GM23338 (cell line): ENCODE measurements at regions not wholly inside any gene's neighbourhood (a gene's known extent, or its start where the extent isn't known, plus 50 kb on each side); places are given as distances from the start of the nearest gene placed in this dataset.

Experiments used
- ATAC-seq: fragments of 200-7000 bp; cut with Tn5 transposase; 3 replicates; pipeline ENCODE4 v1.9.1; 2020
- DNase-seq: peaks from one replicate; pipeline ENCODE4 v3.0.0-alpha.2; 2015; ENCODE audit warnings: low spot score
- H2AFZ ChIP-seq: fragments of 200-600 bp; sonication (generic); 2 replicates; pipeline ENCODE4 v1.8.0; 2016; ENCODE audit warnings: antibody characterized with exemption, mild to moderate bottlenecking, moderate library complexity
- H3F3A ChIP-seq: fragments of 200-600 bp; sonication (generic); replicated peaks from 2 replicates; pipeline ENCODE4 v1.8.0; 2017; ENCODE audit warnings: antibody characterized with exemption, mixed run types, low read depth
- H3K27ac ChIP-seq: fragments of 200-600 bp; sonication (generic); 2 replicates; pipeline ENCODE4 v1.6.1; 2016; ENCODE audit warnings: low read depth
- H3K27me3 ChIP-seq: fragments of 200-600 bp; sonication (generic); 2 replicates; pipeline ENCODE4 v1.8.0; 2016; ENCODE audit warnings: mild to moderate bottlenecking, mixed run types, moderate library complexity; ENCODE audit not compliant: insufficient read depth
- H3K36me3 ChIP-seq: fragments of 200-600 bp; sonication (generic); 2 replicates; pipeline ENCODE4 v1.8.0; 2016; ENCODE audit warnings: mild to moderate bottlenecking; ENCODE audit not compliant: insufficient read depth
- H3K4me1 ChIP-seq: fragments of 200-600 bp; sonication (generic); 2 replicates; pipeline ENCODE4 v1.8.0; 2016; ENCODE audit warnings: mild to moderate bottlenecking, moderate library complexity; ENCODE audit not compliant: insufficient read depth
- H3K4me2 ChIP-seq: fragments of 200-600 bp; sonication (generic); 2 replicates; pipeline ENCODE4 v1.7.1; 2017; ENCODE audit warnings: mixed run types
- H3K4me3 ChIP-seq: fragments of 200-600 bp; sonication (generic); 2 replicates; pipeline ENCODE4 v1.6.1; 2016; ENCODE audit warnings: mixed run types
- H3K79me2 ChIP-seq: fragments of 200-600 bp; sonication (generic); replicated peaks from 2 replicates; pipeline ENCODE4 v1.8.0; 2017; ENCODE audit warnings: mild to moderate bottlenecking; ENCODE audit not compliant: insufficient read depth
- H3K9me2 ChIP-seq: fragments of 200-600 bp; sonication (generic); 2 replicates; pipeline ENCODE4 v1.8.0; 2017; ENCODE audit not compliant: insufficient read depth
- H4K20me1 ChIP-seq: fragments of 200-600 bp; sonication (generic); replicated peaks from 2 replicates; pipeline ENCODE4 v1.8.0; 2017; ENCODE audit warnings: mild to moderate bottlenecking; ENCODE audit not compliant: insufficient read depth
- H3K27ac Mint-ChIP-seq: 2 replicates; pipeline ENCODE4 v1.8.0; 2020; ENCODE audit warnings: inconsistent platforms, mild to moderate bottlenecking, moderate library complexity, mixed read lengths
- H3K27me3 Mint-ChIP-seq: 3 replicates; pipeline ENCODE4 v1.8.0; 2022; ENCODE audit warnings: low read depth, mild to moderate bottlenecking, moderate library complexity, mixed read lengths, inconsistent platforms; ENCODE audit not compliant: insufficient read depth, poor library complexity
- H3K36me3 Mint-ChIP-seq: 3 replicates; pipeline ENCODE4 v1.8.0; 2021; ENCODE audit warnings: low read depth, mild to moderate bottlenecking, inconsistent platforms, moderate library complexity, mixed read lengths
- H3K4me1 Mint-ChIP-seq: 3 replicates; pipeline ENCODE4 v1.8.0; 2020; ENCODE audit warnings: mild to moderate bottlenecking, inconsistent platforms, mixed read lengths
- H3K4me3 Mint-ChIP-seq: 3 replicates; pipeline ENCODE4 v1.8.0; 2021; ENCODE audit warnings: moderate library complexity, mild to moderate bottlenecking, inconsistent platforms, mixed read lengths
- H3K9me3 Mint-ChIP-seq: 3 replicates; pipeline ENCODE4 v1.8.0; 2020; ENCODE audit warnings: moderate library complexity, mild to moderate bottlenecking, inconsistent platforms, mixed read lengths
- CREB1 ChIP-seq: fragments of 250-450 bp; sonication (Bioruptor Pico); IDR thresholded peaks from 2 replicates; pipeline ENCODE4 v1.5.0; 2020; ENCODE audit warnings: low read depth, mild to moderate bottlenecking, moderate library complexity
- CTCF ChIP-seq, 2 experiments: fragments of 200-600 bp in 1 of 2; sonication (generic) in 1 of 2; conservative IDR thresholded peaks; 2 replicates each; pipeline versions ENCODE4 v1.5.1 to v1.6.1; 2016 to 2017; ENCODE audit warnings: antibody characterized with exemption in 2 of 2, low read depth in 2 of 2, mild to moderate bottlenecking in 2 of 2, moderate library complexity in 1 of 2
- ETS1 ChIP-seq: IDR thresholded peaks from 2 replicates; pipeline ENCODE4 v1.6.1; 2016; ENCODE audit warnings: antibody characterized with exemption
- EZH2phosphoT487 ChIP-seq: fragments of 200-600 bp; sonication (generic); IDR thresholded peaks from one replicate; pipeline ENCODE4 v1.8.1; 2018; ENCODE audit warnings: antibody characterized with exemption; ENCODE audit not compliant: unreplicated experiment
- JUNB ChIP-seq: IDR thresholded peaks from one replicate; pipeline ENCODE4 v1.6.1; 2016; ENCODE audit warnings: antibody characterized with exemption; ENCODE audit not compliant: unreplicated experiment
- NANOG ChIP-seq: IDR thresholded peaks from 2 replicates; pipeline ENCODE4 v1.6.1; 2016; ENCODE audit warnings: antibody characterized with exemption, borderline replicate concordance
- POLR2AphosphoS5 ChIP-seq: IDR thresholded peaks from 2 replicates; pipeline ENCODE4 v1.6.1; 2016; ENCODE audit warnings: antibody characterized with exemption, low read depth
- REST ChIP-seq: IDR thresholded peaks from one replicate; pipeline ENCODE4 v1.6.1; 2018; ENCODE audit warnings: antibody characterized with exemption; ENCODE audit not compliant: unreplicated experiment
- STAT1 ChIP-seq: IDR thresholded peaks from one replicate; pipeline ENCODE4 v1.6.1; 2016; ENCODE audit warnings: antibody characterized with exemption; ENCODE audit not compliant: unreplicated experiment
- ZNF462 ChIP-seq: fragments of 250-450 bp; sonication (Bioruptor Pico); IDR thresholded peaks from 2 replicates; pipeline ENCODE4 v1.5.0; 2020; ENCODE audit warnings: mild to moderate bottlenecking, moderate library complexity

GRCh38 chr3:110918963-110919362, 152.7 kb upstream of the NECTIN3 start:
- Histone ChIP-seq H3K4me1 (peaks cover 11% of the 10 kb centered on the region; the same call in 1 of the 2 replicates), H3K9me2 (no peaks in the 10 kb centered on the region), H3K36me3 (peaks cover 11% of the 10 kb centered on the region), H3K27ac (no peak overlapping the region), H3K4me2 (no peak overlapping the region), H3F3A (no peaks in the 10 kb centered on the region), H3K27me3 (no peaks in the 10 kb centered on the region), H2AFZ (no peak overlapping the region), H3K4me3 (no peak overlapping the region), H3K79me2 (no peaks in the 10 kb centered on the region), H4K20me1 (no peaks in the 10 kb centered on the region)
- peaks cover 42% of the 10 kb centered on the region for H3K9me3 Mint-ChIP-seq
- no peak overlapping the region for H3K27ac Mint-ChIP-seq
- H3K27me3 Mint-ChIP-seq, result no peaks in the 10 kb centered on the region
- ATAC-seq (no peak), DNase-seq (no peak)
- H3K36me3 Mint-ChIP-seq, result peaks cover 34% of the 10 kb centered on the region
- TF ChIP-seq NANOG, result no peak
- TF ChIP-seq ETS1, result no peak
- no peak overlapping the region for H3K4me3 Mint-ChIP-seq
- H3K4me1 Mint-ChIP-seq, result peaks cover 15% of the 10 kb centered on the region

- H4K20me1 ChIP-seq, result no peaks in the 10 kb centered on the region
- no peak overlapping the region for H3K4me3 ChIP-seq
- Mint-ChIP-seq H3K27me3 (no peaks in the 10 kb centered on the region), H3K4me3 (no peak overlapping the region), H3K27ac (no peak overlapping the region), H3K4me1 (no peaks in the 10 kb centered on the region; the same call in 2 of the 3 replicates), H3K36me3 (no peaks in the 10 kb centered on the region), H3K9me3 (no peaks in the 10 kb centered on the region)
- no peaks in the 10 kb centered on the region for H3F3A ChIP-seq
- H3K36me3 ChIP-seq, result no peaks in the 10 kb centered on the region
- DNase-seq (no peak), ATAC-seq (no peak)
- no peaks in the 10 kb centered on the region for H3K27me3 ChIP-seq
- H3K79me2 ChIP-seq, result no peaks in the 10 kb centered on the region
- H2AFZ ChIP-seq, result no peak overlapping the region
- no peak overlapping the region for H3K4me2 ChIP-seq
- H3K4me1 ChIP-seq, result no peaks in the 10 kb centered on the region
- H3K9me2 ChIP-seq, result no peaks in the 10 kb centered on the region
- no peak overlapping the region for H3K27ac ChIP-seq
- TF ChIP-seq POLR2AphosphoS5, result no peak
- no peak for TF ChIP-seq CTCF (conservative IDR thresholded peaks at IDR 0.05; ENCODE audit: low read depth in 2 of 2)
- no peak for TF ChIP-seq REST
- no peak for TF ChIP-seq JUNB
- TF ChIP-seq CREB1 (CRISPR knock-in tag), result no peak
- TF ChIP-seq NANOG, result no peak
- TF ChIP-seq STAT1, result no peak
- no peak for TF ChIP-seq EZH2phosphoT487
- TF ChIP-seq ZNF462, result no peak
Observed at GRCh38 chr3:110925798-110926197, 145.8 kb upstream of the NECTIN3 start.
